Neural cell (in vitro differentiated cells): ENCODE measurements at regions not wholly inside any gene's neighbourhood (a gene's known extent, or its start where the extent isn't known, plus 50 kb on each side); places are given as distances from the start of the nearest gene placed in this dataset.

Experiments used
- H2AFZ ChIP-seq: fragments of 200-600, 300-800 bp; sonication (generic), shearing (Covaris generic); 2 replicates; pipeline ENCODE4 v1.6.0; 2014; ENCODE audit warnings: low read depth, mild to moderate bottlenecking, antibody characterized with exemption, low read length, moderate library complexity
- H3F3A ChIP-seq: fragments of 200-600 bp; shearing (Covaris generic); 2 replicates; pipeline ENCODE4 v1.6.1; 2016; ENCODE audit warnings: mild to moderate bottlenecking, moderate library complexity, mixed read lengths, antibody characterized with exemption, low read length; ENCODE audit not compliant: insufficient read depth, poor library complexity, severe bottlenecking
- H3K27ac ChIP-seq: fragments of 200-600, 300-800 bp; sonication (generic), shearing (Covaris generic); 2 replicates; pipeline ENCODE4 v1.5.1; 2014; ENCODE audit warnings: mild to moderate bottlenecking, low read length, moderate library complexity
- H3K27me3 ChIP-seq: fragments of 300-800, 200-600 bp; sonication (generic), shearing (Covaris generic); 2 replicates; pipeline ENCODE4 v1.6.0; 2014; ENCODE audit warnings: mild to moderate bottlenecking, low read depth, low read length, moderate library complexity; ENCODE audit not compliant: insufficient read depth
- H3K36me3 ChIP-seq: fragments of 300-800, 200-600 bp; sonication (generic), shearing (Covaris generic); 2 replicates; pipeline ENCODE4 v1.5.1; 2014; ENCODE audit warnings: mild to moderate bottlenecking, antibody characterized with exemption, low read length, moderate library complexity; ENCODE audit not compliant: insufficient read depth
- H3K4me2 ChIP-seq: fragments of 300-800, 200-600 bp; sonication (generic), shearing (Covaris generic); 2 replicates; pipeline ENCODE4 v1.6.0; 2014; ENCODE audit warnings: mild to moderate bottlenecking, low read length
- H3K4me3 ChIP-seq: fragments of 300-800, 200-600 bp; sonication (generic), shearing (Covaris generic); 2 replicates; pipeline ENCODE4 v1.5.1; 2014; ENCODE audit warnings: mild to moderate bottlenecking, low read length, moderate library complexity
- H3K79me2 ChIP-seq: fragments of 200-600 bp; shearing (Covaris generic); replicated peaks from 2 replicates; pipeline ENCODE4 v1.6.0; 2014; ENCODE audit warnings: mild to moderate bottlenecking, low read length, moderate library complexity; ENCODE audit not compliant: insufficient read depth
- H3K9ac ChIP-seq: fragments of 300-800, 200-600 bp; sonication (generic), shearing (Covaris generic); 2 replicates; pipeline ENCODE4 v1.6.1; 2016; ENCODE audit warnings: mild to moderate bottlenecking, low read length, mixed read lengths
- H3K9me2 ChIP-seq: fragments of 200-600 bp; shearing (Covaris generic); 2 replicates; pipeline ENCODE4 v1.6.1; 2016; ENCODE audit warnings: mild to moderate bottlenecking, low read length, mixed read lengths; ENCODE audit not compliant: insufficient read depth
- H3K9me3 ChIP-seq: fragments of 200-600, 300-800 bp; sonication (generic), shearing (Covaris generic); 2 replicates; pipeline ENCODE4 v1.6.1; 2016; ENCODE audit warnings: mild to moderate bottlenecking, mixed run types, low read length, moderate library complexity, mixed read lengths
- H4K20me1 ChIP-seq: fragments of 200-600 bp; shearing (Covaris generic); 2 replicates; pipeline ENCODE4 v1.6.1; 2016; ENCODE audit warnings: mild to moderate bottlenecking, mixed run types; ENCODE audit not compliant: insufficient read depth
- EP300 ChIP-seq: fragments of 450-650 bp; conservative IDR thresholded peaks from 2 replicates; pipeline ENCODE4 v1.6.1; 2014; ENCODE audit warnings: antibody characterized with exemption, mild to moderate bottlenecking, moderate library complexity; ENCODE audit not compliant: poor library complexity, severe bottlenecking
- EZH2 ChIP-seq: fragments of 200-600, 300-800 bp; shearing (Covaris generic), sonication (generic); IDR thresholded peaks from 2 replicates; pipeline ENCODE4 v1.6.1; 2014; ENCODE audit warnings: antibody characterized with exemption, low read length, borderline replicate concordance, mild to moderate bottlenecking; ENCODE audit not compliant: insufficient read depth, poor library complexity, severe bottlenecking
- MXI1 ChIP-seq: fragments of 450-650 bp; conservative IDR thresholded peaks from 2 replicates; pipeline ENCODE4 v1.6.1; 2014; ENCODE audit warnings: antibody characterized with exemption, mild to moderate bottlenecking; ENCODE audit not compliant: poor library complexity, severe bottlenecking
- POLR2AphosphoS5 ChIP-seq: IDR thresholded peaks from 2 replicates; pipeline ENCODE4 v1.6.1; 2012
- RAD21 ChIP-seq: fragments of 450-650 bp; conservative IDR thresholded peaks from 2 replicates; pipeline ENCODE4 v1.6.1; 2014; ENCODE audit warnings: antibody characterized with exemption, mild to moderate bottlenecking, moderate library complexity
- SMC3 ChIP-seq: fragments of 450-650 bp; conservative IDR thresholded peaks from 2 replicates; pipeline ENCODE4 v1.6.1; 2014; ENCODE audit warnings: antibody characterized with exemption, mild to moderate bottlenecking, moderate library complexity; ENCODE audit not compliant: poor library complexity
- TAF1 ChIP-seq: IDR thresholded peaks from 2 replicates; pipeline ENCODE4 v1.6.1; 2012; ENCODE audit warnings: low read depth
- TF ChIP-seq, protein P1 (sequence below): IDR thresholded peaks from 2 replicates; pipeline ENCODE4 v1.6.1; 2012; ENCODE audit warnings: borderline replicate concordance
- TF ChIP-seq, protein P2 (sequence below): fragments of 450-650 bp; IDR thresholded peaks from 2 replicates; pipeline ENCODE4 v1.5.1; 2014; ENCODE audit warnings: antibody characterized with exemption, mild to moderate bottlenecking, moderate library complexity; ENCODE audit not compliant: poor library complexity, severe bottlenecking

DNA sequence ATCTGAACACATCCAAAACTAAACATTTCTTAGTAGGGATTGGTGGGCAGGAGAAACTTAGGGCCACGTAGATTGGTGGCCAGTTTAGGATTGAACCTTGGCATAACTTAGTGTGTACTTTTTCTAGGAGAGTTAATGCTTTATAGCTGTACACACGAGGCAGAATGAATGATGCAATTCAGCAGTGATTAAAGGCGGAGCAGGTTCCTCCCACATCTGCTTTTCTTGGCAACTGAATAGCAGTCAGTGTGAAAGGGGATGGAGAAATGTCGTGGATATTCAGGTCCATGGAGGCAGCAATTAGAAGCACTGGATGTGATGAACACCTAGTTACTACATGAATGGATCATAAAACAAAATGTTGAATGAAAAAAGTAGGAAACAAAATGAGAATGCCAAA is 493.8 kb downstream of the FUT8 start:
- Histone ChIP-seq H3K79me2 (no peaks in the 10 kb centered on the region), H3K27me3 (no peaks in the 10 kb centered on the region), H4K20me1 (no peaks in the 10 kb centered on the region), H3K9me2 (no peaks in the 10 kb centered on the region), H3K9ac (no peak overlapping the region), H3K4me2 (no peak overlapping the region), H2AFZ (no peak overlapping the region), H3K27ac (no peak overlapping the region), H3K4me3 (no peak overlapping the region), H3K36me3 (no peaks in the 10 kb centered on the region), H3K9me3 (no peaks in the 10 kb centered on the region), H3F3A (no peaks in the 10 kb centered on the region)
- TF ChIP-seq EZH2: no peak
- TF ChIP-seq EP300: no peak
- no peak for TF ChIP-seq TAF1
- TF ChIP-seq, protein P1, sequence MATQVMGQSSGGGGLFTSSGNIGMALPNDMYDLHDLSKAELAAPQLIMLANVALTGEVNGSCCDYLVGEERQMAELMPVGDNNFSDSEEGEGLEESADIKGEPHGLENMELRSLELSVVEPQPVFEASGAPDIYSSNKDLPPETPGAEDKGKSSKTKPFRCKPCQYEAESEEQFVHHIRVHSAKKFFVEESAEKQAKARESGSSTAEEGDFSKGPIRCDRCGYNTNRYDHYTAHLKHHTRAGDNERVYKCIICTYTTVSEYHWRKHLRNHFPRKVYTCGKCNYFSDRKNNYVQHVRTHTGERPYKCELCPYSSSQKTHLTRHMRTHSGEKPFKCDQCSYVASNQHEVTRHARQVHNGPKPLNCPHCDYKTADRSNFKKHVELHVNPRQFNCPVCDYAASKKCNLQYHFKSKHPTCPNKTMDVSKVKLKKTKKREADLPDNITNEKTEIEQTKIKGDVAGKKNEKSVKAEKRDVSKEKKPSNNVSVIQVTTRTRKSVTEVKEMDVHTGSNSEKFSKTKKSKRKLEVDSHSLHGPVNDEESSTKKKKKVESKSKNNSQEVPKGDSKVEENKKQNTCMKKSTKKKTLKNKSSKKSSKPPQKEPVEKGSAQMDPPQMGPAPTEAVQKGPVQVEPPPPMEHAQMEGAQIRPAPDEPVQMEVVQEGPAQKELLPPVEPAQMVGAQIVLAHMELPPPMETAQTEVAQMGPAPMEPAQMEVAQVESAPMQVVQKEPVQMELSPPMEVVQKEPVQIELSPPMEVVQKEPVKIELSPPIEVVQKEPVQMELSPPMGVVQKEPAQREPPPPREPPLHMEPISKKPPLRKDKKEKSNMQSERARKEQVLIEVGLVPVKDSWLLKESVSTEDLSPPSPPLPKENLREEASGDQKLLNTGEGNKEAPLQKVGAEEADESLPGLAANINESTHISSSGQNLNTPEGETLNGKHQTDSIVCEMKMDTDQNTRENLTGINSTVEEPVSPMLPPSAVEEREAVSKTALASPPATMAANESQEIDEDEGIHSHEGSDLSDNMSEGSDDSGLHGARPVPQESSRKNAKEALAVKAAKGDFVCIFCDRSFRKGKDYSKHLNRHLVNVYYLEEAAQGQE: no peak
- TF ChIP-seq POLR2AphosphoS5: no peak
- no peak for TF ChIP-seq MXI1
- TF ChIP-seq SMC3: no peak
- TF ChIP-seq RAD21: no peak
- TF ChIP-seq, protein P2, sequence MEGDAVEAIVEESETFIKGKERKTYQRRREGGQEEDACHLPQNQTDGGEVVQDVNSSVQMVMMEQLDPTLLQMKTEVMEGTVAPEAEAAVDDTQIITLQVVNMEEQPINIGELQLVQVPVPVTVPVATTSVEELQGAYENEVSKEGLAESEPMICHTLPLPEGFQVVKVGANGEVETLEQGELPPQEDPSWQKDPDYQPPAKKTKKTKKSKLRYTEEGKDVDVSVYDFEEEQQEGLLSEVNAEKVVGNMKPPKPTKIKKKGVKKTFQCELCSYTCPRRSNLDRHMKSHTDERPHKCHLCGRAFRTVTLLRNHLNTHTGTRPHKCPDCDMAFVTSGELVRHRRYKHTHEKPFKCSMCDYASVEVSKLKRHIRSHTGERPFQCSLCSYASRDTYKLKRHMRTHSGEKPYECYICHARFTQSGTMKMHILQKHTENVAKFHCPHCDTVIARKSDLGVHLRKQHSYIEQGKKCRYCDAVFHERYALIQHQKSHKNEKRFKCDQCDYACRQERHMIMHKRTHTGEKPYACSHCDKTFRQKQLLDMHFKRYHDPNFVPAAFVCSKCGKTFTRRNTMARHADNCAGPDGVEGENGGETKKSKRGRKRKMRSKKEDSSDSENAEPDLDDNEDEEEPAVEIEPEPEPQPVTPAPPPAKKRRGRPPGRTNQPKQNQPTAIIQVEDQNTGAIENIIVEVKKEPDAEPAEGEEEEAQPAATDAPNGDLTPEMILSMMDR: no peak

DNA sequence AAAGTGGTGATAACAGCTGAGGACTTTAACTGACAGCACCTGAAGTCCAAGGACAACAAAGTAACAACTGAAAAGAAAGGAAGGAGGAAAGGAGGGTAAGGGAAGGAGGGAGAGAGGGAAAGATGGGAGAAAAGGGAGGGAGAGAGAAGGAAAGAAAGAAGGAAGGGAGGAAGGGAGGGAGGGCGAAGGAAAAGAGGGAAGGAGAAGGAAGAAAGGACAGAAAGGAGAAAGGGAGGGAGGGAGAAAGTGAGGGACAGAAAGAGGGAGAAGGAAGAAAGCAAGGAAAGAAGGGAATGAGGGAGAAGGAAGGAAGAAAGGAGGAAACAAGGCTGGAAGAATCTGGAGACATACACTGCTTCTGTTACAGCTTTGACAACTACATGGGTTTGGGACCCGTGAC is 494.4 kb downstream of the FUT8 start:
- no peaks in the 10 kb centered on the region for H3K9me2 ChIP-seq
- H3K9ac ChIP-seq: no peak overlapping the region
- TF ChIP-seq RAD21 (no peak), MXI1 (no peak), EP300 (no peak), EZH2 (no peak), SMC3 (no peak), POLR2AphosphoS5 (no peak), TAF1 (no peak)
- TF ChIP-seq, protein P1: no peak
- TF ChIP-seq, protein P2: no peak
- H3K27ac ChIP-seq: no peak overlapping the region
- no peaks in the 10 kb centered on the region for H3K27me3 ChIP-seq
- H3K79me2 ChIP-seq: no peaks in the 10 kb centered on the region
- no peaks in the 10 kb centered on the region for H3K36me3 ChIP-seq
- no peaks in the 10 kb centered on the region for H3K9me3 ChIP-seq
- no peak overlapping the region for H3K4me3 ChIP-seq
- no peaks in the 10 kb centered on the region for H4K20me1 ChIP-seq
- H3K4me2 ChIP-seq: no peak overlapping the region
- no peaks in the 10 kb centered on the region for H3F3A ChIP-seq
- no peak overlapping the region for H2AFZ ChIP-seq
